ENCODE measurements at regions not wholly inside any gene's neighbourhood (a gene's known extent, or its start where the extent isn't known, plus 50 kb on each side); places are given as distances from the start of the nearest gene placed in this dataset.

DNA sequence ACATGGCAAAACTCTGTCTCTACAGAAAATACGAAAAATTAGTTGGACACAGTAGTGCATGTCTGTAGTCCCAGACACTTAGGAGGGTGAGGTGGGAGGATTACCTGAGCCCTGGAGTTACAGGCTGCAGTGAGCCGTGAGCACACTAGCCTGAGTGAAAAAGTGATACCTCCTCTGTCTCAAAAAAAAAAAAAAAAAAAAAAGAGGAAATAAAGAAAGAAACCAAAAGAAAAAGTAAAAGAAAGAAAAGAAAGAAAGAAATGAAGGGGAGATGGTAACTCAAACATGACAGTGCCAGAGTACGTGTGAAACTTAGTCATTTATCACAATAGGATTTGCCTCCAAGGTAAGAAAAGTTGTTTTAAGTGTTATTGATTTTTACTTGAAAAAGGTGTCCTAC, 407.0 kb upstream of the MGAT4C start:
- Mint-ChIP-seq H3K9me3 (no peaks in the 10 kb centered on the region), H3K36me3 (ENCODE audit: low read depth) (no peaks in the 10 kb centered on the region), H3K4me1 (no peaks in the 10 kb centered on the region), H3K27ac (no peak overlapping the region), H3K27me3 (no peaks in the 10 kb centered on the region), H3K4me3 (no peak overlapping the region)
- DNase-seq, result no peak
- CTCF ChIA-PET, result no interaction called here
- POLR2A ChIA-PET, result no interaction called here

DNA sequence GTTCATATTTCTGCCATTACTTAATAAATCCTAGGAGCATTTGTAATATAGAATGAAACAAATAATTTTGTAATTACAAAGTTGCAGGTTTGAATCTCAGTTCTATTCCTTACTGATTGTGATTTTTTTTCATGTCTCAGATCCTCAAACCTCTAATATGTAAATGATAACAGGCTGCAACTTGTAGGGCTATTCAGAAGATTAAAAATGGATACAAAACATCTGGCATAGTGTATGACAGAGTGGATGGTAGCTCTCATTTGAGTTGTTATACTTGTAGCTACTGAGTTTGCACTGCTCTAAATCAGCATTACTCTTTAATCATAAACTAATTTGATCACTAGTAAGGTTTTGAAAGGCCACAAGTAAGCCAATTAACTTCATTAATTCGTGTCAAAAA, 406.3 kb upstream of the MGAT4C start:
- CTCF ChIA-PET, result no interaction called here
- Mint-ChIP-seq H3K4me1 (no peaks in the 10 kb centered on the region), H3K9me3 (no peaks in the 10 kb centered on the region), H3K4me3 (no peak overlapping the region), H3K36me3 (ENCODE audit: low read depth) (no peaks in the 10 kb centered on the region), H3K27ac (no peak overlapping the region), H3K27me3 (no peaks in the 10 kb centered on the region)
- no peak for DNase-seq
- POLR2A ChIA-PET, result no interaction called here

DNA sequence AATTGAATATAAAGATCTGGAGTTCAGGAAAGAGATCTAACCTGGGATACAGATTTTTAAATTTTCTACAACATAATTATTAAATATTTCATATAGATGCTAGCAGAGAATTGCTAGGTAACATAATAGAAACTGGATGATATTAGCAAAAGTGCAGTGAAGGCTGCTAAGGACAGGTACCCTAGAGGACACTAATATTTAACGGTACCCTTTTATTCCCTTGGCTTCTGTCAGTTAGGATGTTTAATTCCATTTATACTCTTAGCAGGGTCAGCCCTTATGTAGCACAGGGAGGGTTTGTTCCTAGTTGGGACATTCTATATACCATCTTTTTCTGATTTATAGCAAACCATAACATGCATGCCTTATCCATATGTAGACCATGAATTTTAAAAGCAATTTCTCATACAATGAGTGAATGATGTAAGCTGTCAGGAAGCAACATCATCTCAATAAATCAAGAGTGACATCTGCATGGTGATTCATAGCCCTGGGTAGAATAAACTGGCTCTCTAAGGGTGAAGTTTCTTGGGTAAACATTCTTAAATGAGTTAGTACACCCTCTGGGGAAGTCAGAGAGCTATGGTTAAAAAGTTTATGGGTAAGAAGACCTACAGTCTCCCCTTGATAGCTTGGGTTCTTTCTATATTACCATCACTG, 404.4 kb upstream of the MGAT4C start:
- H3K36me3 Mint-ChIP-seq (ENCODE audit: low read depth), result no peaks in the 10 kb centered on the region
- ChIA-PET CTCF (no interaction called here), POLR2A (no interaction called here)
- no peaks in the 10 kb centered on the region for H3K27me3 Mint-ChIP-seq
- H3K9me3 Mint-ChIP-seq, result no peaks in the 10 kb centered on the region
- H3K27ac Mint-ChIP-seq, result no peak overlapping the region
- no peak overlapping the region for H3K4me3 Mint-ChIP-seq
- H3K4me1 Mint-ChIP-seq, result no peaks in the 10 kb centered on the region
- no peak for DNase-seq

DNA sequence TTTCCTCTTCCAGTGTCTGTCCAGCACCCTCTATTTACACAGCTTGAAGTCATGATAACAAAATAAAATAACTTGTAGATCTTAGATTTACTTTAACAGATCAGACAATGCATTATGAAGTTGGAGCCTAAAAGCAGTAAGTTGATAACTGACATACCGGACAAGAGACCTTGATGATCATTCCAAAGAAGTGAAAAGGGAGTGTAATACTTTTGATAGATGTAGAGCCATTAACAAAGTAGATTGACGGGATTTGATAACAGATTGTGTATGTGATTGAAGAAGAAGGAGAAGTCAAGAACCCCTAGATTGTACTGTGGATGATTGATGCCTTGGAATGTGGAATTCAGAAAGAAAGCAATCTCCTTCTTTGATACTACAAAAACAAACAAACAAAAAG, 403.8 kb upstream of the MGAT4C start:
- no peak overlapping the region for H3K27ac Mint-ChIP-seq
- H3K4me3 Mint-ChIP-seq, result no peak overlapping the region
- ChIA-PET CTCF (no interaction called here), POLR2A (no interaction called here)
- H3K9me3 Mint-ChIP-seq, result no peaks in the 10 kb centered on the region
- no peaks in the 10 kb centered on the region for H3K36me3 Mint-ChIP-seq (ENCODE audit: low read depth)
- DNase-seq, result no peak
- no peaks in the 10 kb centered on the region for H3K4me1 Mint-ChIP-seq
- no peaks in the 10 kb centered on the region for H3K27me3 Mint-ChIP-seq

DNA sequence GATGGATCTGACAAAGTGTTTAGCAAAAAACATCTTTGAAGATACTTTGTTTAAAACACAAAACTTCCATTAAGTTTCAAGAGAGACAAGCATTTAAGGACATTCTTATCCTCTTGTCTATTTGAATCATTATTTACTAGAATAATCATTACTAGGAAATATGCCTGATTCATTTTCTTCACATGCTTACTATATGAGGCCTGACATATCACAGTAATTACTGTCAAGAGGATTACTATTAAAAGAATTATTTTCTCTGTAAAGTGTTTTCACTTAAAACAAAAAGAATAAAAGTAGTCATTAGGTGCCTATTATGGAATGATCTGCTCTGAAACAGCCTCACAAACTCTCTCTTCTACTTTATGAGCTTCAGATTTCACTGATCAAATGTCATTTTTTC, 402.1 kb upstream of the MGAT4C start:
- Mint-ChIP-seq H3K27ac (no peak overlapping the region), H3K36me3 (ENCODE audit: low read depth) (no peaks in the 10 kb centered on the region), H3K4me3 (no peak overlapping the region), H3K27me3 (no peaks in the 10 kb centered on the region), H3K9me3 (no peaks in the 10 kb centered on the region), H3K4me1 (no peaks in the 10 kb centered on the region)
- POLR2A ChIA-PET, result no interaction called here
- DNase-seq, result no peak
- CTCF ChIA-PET, result no interaction called here

DNA sequence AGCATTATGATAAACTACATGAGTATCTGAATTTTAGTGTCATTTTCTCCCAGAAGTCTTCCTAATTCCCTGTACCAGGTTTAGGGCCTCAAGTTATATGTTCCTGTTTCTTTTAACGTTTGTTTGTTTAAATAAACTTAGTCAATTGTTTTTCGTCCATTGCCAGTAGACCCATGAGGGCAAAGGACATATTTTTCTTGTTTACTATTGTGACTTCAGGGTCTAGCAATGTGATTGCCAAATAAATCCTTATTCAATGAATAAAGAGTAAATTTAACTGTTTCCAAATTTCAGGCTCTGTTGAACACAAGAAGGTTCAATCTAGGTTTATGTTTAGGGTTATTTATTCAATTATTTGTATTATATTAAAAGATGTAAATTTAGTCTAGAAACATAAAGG, 391.6 kb upstream of the MGAT4C start:
- DNase-seq, result no peak
- peaks cover 3% of the 10 kb centered on the region for H3K9me3 Mint-ChIP-seq
- no peaks in the 10 kb centered on the region for H3K4me1 Mint-ChIP-seq
- H3K36me3 Mint-ChIP-seq (ENCODE audit: low read depth), result no peaks in the 10 kb centered on the region
- no peaks in the 10 kb centered on the region for H3K27me3 Mint-ChIP-seq
- ChIA-PET CTCF (no interaction called here), POLR2A (no interaction called here)
- H3K4me3 Mint-ChIP-seq, result no peak overlapping the region
- no peak overlapping the region for H3K27ac Mint-ChIP-seq

DNA sequence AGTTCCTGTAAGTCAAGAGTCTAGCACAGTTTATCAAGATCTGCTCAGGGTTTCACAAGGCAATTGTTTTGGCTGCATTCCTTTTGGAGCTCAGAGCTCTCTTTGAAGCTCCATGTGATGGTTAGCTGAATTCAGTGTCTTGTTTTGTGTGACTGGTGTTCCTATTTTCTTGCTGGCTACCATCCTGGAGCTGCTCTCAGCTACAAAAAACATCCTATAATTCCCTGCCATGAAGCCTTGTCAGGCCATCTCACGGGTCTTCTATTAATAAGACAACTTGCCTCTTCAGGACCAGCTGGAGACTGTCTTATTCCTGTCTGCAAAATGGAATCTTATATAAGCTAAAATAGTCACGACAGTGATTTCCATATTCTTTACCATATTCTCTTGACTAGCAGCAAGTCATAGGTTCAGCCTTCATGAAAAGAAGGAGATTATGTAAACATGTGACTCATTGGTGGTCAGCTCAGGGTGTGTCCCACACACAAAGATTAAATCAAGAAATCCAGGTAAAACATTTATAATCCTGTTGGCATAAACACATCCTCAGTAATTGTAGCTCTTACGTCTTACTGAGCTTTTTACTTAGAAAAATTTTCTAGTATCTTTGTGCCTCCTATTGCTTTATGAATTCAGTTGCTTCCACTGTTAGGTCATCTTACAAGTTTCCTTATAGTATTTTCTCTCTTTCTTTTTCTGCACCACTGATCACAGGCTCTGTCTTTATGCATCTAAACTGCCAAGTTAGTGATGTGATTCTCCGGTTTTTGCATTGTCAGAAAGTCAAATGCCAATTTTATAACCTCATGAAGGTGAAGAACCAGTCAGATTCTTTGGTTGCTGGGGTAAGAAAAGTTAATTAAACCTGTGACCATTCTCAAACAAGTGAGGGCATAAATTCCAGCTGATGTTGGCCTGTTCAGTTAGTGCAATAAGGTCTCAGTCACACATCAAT, 378.5 kb upstream of the MGAT4C start:
- no peak overlapping the region for H3K27ac Mint-ChIP-seq
- H3K4me3 Mint-ChIP-seq, result no peak overlapping the region
- ChIA-PET POLR2A (no interaction called here), CTCF (no interaction called here)
- H3K4me1 Mint-ChIP-seq, result no peaks in the 10 kb centered on the region
- H3K27me3 Mint-ChIP-seq, result no peaks in the 10 kb centered on the region
- H3K9me3 Mint-ChIP-seq, result no peaks in the 10 kb centered on the region
- H3K36me3 Mint-ChIP-seq (ENCODE audit: low read depth), result no peaks in the 10 kb centered on the region
- no peak for DNase-seq

DNA sequence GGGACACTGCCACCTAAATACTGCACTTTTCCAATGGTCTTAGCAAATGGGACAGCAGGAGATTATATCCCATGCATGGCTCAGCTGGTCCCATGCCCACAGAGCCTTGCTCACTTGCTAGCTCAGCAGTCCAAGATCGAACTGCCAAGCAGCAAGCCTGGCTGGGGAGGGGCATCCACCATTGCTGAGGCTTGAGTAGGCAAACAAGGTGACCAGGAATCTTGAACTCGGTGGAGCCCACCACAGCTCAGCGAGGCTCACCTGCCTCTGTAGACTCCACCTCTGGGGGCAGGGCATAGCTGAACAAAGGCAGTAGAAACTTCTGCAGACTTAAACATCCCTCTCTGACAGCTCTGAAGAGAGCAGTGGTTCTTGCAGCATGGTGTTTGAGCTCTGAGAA, 370.8 kb upstream of the MGAT4C start:
- Mint-ChIP-seq H3K36me3 (ENCODE audit: low read depth) (no peaks in the 10 kb centered on the region), H3K9me3 (peaks cover 9% of the 10 kb centered on the region), H3K4me3 (no peak overlapping the region), H3K27me3 (no peaks in the 10 kb centered on the region), H3K4me1 (no peaks in the 10 kb centered on the region), H3K27ac (no peak overlapping the region)
- ChIA-PET CTCF (no interaction called here), POLR2A (no interaction called here)
- DNase-seq, result no peak

DNA sequence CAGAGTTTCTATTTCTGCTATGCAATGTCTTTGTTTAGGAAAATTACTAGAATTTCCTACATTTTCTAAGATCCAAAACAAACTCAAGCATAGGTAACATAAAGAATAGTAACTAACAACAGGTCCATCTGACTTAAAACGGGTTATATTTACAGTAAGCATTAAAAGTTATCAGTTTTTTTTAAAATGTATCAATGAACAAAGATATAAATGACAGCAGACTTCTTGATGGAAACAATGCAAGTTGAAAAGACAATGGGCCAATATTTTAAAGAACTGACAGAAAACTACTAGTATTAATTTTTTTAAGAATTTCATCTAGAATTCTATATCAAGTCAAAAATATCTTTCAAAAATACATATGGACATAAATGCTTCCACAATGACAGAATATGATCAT, 367.1 kb upstream of the MGAT4C start:
- H3K9me3 Mint-ChIP-seq, result peaks cover 10% of the 10 kb centered on the region
- H3K4me3 Mint-ChIP-seq, result no peak overlapping the region
- no peaks in the 10 kb centered on the region for H3K27me3 Mint-ChIP-seq
- no peaks in the 10 kb centered on the region for H3K4me1 Mint-ChIP-seq
- no peaks in the 10 kb centered on the region for H3K36me3 Mint-ChIP-seq (ENCODE audit: low read depth)
- DNase-seq, result no peak
- ChIA-PET POLR2A (no interaction called here), CTCF (no interaction called here)
- H3K27ac Mint-ChIP-seq, result no peak overlapping the region

DNA sequence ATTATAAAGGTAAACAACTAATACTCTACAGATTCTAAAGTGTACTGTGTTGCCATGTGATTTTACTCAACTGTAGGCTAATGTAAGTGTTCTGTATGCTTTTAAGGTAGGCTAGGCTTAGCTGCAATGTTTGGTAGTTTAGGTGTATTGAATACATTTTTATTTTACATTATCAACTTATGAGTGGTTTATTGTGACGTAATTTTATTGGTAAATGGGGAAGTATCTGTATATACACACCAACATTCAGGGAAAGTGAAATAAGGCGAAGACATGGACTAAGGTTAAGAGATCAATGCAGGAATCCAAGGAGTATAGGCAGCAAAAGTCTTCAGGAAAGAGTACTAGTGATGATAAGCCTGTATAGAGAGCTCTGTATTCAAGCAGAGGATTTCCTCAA, 365.8 kb upstream of the MGAT4C start:
- CTCF ChIA-PET, result no interaction called here
- Mint-ChIP-seq H3K4me1 (no peaks in the 10 kb centered on the region), H3K36me3 (ENCODE audit: low read depth) (no peaks in the 10 kb centered on the region), H3K27me3 (no peaks in the 10 kb centered on the region), H3K4me3 (no peak overlapping the region), H3K27ac (no peak overlapping the region), H3K9me3 (peaks cover 10% of the 10 kb centered on the region)
- POLR2A ChIA-PET, result no interaction called here
- no peak for DNase-seq

DNA sequence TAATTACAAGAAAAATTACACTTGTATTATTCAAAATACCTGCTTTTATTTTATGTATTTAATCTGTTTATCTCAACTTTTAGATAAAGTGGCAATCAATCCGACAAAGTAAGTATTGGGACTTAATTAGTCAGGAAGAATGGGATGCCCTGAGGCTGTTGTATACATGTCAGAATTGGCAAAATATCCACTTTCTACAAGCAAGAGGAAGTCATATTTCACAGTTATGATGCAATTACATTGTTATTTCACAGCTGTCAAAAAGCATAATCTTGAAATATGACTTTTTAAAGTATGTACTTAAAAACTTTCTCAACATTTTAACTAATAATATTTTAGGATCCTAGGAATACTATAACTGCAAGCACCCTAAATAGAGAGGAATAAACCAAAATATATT, 357.1 kb upstream of the MGAT4C start:
- H3K36me3 Mint-ChIP-seq (ENCODE audit: low read depth), result no peaks in the 10 kb centered on the region
- H3K4me1 Mint-ChIP-seq, result no peaks in the 10 kb centered on the region
- ChIA-PET POLR2A (no interaction called here), CTCF (no interaction called here)
- H3K27ac Mint-ChIP-seq, result no peak overlapping the region
- no peaks in the 10 kb centered on the region for H3K27me3 Mint-ChIP-seq
- DNase-seq, result no peak
- H3K4me3 Mint-ChIP-seq, result no peak overlapping the region
- H3K9me3 Mint-ChIP-seq, result no peaks in the 10 kb centered on the region

DNA sequence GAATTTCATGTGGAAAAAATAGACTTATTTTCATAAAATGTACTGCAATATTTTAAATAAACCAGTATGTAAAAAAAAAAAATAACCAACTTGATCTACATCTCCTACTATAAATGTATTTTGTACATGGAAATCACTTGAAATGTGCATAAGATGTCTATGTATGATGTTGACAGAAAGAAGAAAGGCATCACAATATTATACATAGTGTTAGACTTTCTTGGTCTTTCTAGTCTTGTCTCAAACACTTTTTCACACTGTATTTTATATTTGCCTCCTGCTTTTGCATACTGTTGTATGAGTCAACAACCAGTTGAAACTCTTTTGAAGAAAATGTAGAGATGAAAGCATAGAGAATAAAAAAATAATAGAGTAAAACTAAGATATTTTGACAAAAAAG, 352.4 kb upstream of the MGAT4C start:
- Mint-ChIP-seq H3K36me3 (ENCODE audit: low read depth) (no peaks in the 10 kb centered on the region), H3K4me1 (no peaks in the 10 kb centered on the region), H3K27me3 (no peaks in the 10 kb centered on the region), H3K27ac (no peak overlapping the region), H3K4me3 (no peak overlapping the region), H3K9me3 (no peaks in the 10 kb centered on the region)
- ChIA-PET CTCF (no interaction called here), POLR2A (no interaction called here)
- DNase-seq, result no peak

DNA sequence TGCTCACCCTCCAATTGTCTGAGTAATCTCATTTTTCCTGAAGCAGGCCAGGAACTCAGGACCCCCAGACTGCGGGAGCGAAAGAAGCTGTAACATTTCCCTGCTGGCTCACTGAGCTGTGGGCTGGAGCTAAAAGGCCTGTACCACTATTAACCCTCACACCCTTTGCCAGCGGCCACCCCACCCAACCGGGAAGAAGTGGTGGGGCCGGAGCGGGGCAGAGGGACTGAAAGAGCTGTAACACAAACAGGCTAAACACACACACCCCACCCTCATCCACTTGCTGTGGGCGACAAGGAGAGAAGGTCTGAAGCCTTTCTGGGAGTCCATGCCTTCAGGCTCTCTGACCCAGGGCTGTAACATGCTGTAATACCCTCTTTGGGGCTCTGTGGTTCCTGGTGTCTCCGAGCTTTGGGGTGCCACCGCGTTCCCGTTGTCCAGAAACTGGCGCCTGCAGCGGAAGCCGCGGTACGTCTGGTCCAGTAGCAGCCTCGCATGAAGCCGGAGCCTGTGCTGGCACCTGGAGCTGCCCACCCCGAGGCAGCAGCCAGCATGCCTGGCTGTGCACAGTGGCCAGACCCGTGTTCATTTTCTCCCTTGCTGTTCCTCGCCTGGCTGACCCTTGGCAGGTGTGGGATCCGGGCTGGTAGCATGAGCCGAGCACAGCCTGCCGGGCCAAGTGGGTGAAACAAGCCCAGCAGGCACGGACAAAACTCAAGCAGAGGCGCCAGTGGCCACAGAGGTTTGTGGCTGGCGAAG, 345.5 kb upstream of the MGAT4C start:
- POLR2A ChIA-PET, result no interaction called here
- H3K4me1 Mint-ChIP-seq, result no peaks in the 10 kb centered on the region
- CTCF ChIA-PET, result no interaction called here
- no peak overlapping the region for H3K27ac Mint-ChIP-seq
- no peaks in the 10 kb centered on the region for H3K36me3 Mint-ChIP-seq (ENCODE audit: low read depth)
- H3K27me3 Mint-ChIP-seq, result no peaks in the 10 kb centered on the region
- peaks cover 5% of the 10 kb centered on the region for H3K9me3 Mint-ChIP-seq
- DNase-seq, result no peak
- no peak overlapping the region for H3K4me3 Mint-ChIP-seq

Data from activated CD4-positive, alpha-beta memory T cell treated with anti-CD3 and anti-CD28 coated beads, Interleukin-2, amount 10 ng/mL, durations not matched to agents 7 days and 5 days (primary cell).